ENCODE measurements at regions not wholly inside any gene's neighbourhood (a gene's known extent, or its start where the extent isn't known, plus 50 kb on each side); places are given as distances from the start of the nearest gene placed in this dataset.

DNA sequence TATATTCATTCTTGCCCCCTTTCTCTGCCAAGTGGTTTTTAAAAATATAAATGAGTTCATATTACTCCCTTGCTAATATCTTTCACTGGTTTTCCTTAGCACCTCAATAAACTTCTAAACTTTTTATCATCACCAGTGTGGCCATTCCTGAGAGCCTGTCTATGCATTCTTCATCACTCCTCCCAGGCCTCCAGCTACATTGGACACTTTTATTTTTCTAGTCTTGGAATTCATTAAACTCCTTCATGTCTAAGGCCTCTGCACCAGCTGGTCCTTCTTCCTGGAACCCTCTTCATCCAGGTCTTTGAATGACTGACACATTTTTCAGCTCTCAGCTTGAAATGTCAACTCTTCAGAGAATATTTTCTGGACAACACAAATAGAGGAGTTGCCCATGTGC lies 120.4 kb upstream of the P2RY1 start:
- TF ChIP-seq ZBTB7A (IDR thresholded peaks at IDR 0.05; ENCODE audit: low read depth) (no peak), EGR1 (IDR thresholded peaks at IDR 0.05) (no peak)

- no peak for TF ChIP-seq CEBPB (IDR thresholded peaks at IDR 0.05)
- TF ChIP-seq TCF12 (IDR thresholded peaks at IDR 0.05; ENCODE audit: low read depth) = no peak
Observed at GRCh38 chr3:152717252-152717651, 117.7 kb upstream of the P2RY1 start.

GRCh38 chr3:152718810-152719209 lies 116.1 kb upstream of the P2RY1 start:
- no peak for TF ChIP-seq YY1 (IDR thresholded peaks at IDR 0.05; ENCODE audit: low read depth)
- TF ChIP-seq, protein P1, sequence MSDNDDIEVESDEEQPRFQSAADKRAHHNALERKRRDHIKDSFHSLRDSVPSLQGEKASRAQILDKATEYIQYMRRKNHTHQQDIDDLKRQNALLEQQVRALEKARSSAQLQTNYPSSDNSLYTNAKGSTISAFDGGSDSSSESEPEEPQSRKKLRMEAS (IDR thresholded peaks at IDR 0.05) = no peak
- no peak for TF ChIP-seq RAD21 (IDR thresholded peaks at IDR 0.05; ENCODE audit: low read depth)
- no peak for TF ChIP-seq CEBPB (IDR thresholded peaks at IDR 0.05)
- no peak for TF ChIP-seq TAF1 (IDR thresholded peaks at IDR 0.05; ENCODE audit: low read depth)
- TF ChIP-seq ZBTB7A (IDR thresholded peaks at IDR 0.05; ENCODE audit: low read depth) = no peak

DNA sequence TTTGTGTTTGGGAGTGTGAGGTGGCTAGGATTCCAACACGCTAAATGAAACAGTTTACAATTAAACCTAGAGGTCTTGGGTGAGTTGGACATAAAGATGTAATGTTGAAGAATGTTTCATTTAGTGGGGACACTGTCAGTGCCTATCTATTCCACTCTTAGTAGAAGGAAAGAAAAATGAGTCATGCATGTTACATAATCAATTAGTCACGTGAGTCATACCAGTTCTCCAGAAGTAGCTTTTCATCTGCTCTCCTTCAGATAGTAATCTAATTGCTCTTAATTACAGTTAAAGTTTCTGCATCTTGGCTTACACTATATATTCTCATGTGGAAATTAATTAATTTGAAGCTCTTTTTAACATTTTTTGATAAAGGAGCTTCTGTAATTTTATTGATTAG lies 115.7 kb upstream of the P2RY1 start:
- TF ChIP-seq TEAD4 (IDR thresholded peaks at IDR 0.05) = no peak
- TF ChIP-seq, protein P2, sequence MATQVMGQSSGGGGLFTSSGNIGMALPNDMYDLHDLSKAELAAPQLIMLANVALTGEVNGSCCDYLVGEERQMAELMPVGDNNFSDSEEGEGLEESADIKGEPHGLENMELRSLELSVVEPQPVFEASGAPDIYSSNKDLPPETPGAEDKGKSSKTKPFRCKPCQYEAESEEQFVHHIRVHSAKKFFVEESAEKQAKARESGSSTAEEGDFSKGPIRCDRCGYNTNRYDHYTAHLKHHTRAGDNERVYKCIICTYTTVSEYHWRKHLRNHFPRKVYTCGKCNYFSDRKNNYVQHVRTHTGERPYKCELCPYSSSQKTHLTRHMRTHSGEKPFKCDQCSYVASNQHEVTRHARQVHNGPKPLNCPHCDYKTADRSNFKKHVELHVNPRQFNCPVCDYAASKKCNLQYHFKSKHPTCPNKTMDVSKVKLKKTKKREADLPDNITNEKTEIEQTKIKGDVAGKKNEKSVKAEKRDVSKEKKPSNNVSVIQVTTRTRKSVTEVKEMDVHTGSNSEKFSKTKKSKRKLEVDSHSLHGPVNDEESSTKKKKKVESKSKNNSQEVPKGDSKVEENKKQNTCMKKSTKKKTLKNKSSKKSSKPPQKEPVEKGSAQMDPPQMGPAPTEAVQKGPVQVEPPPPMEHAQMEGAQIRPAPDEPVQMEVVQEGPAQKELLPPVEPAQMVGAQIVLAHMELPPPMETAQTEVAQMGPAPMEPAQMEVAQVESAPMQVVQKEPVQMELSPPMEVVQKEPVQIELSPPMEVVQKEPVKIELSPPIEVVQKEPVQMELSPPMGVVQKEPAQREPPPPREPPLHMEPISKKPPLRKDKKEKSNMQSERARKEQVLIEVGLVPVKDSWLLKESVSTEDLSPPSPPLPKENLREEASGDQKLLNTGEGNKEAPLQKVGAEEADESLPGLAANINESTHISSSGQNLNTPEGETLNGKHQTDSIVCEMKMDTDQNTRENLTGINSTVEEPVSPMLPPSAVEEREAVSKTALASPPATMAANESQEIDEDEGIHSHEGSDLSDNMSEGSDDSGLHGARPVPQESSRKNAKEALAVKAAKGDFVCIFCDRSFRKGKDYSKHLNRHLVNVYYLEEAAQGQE (IDR thresholded peaks at IDR 0.05; ENCODE audit: low read depth) = no peak
- TF ChIP-seq CEBPB (IDR thresholded peaks at IDR 0.05) = 0 out of 2 replicates have a peak, but pooled peaks have one; percentile 13
- TF ChIP-seq CREB1 (IDR thresholded peaks at IDR 0.05; ENCODE audit: low read depth) = no peak
- TF ChIP-seq USF1 (IDR thresholded peaks at IDR 0.05) = peak; percentile 38; the same call in 1 of the 2 replicates
- no peak for TF ChIP-seq EGR1 (IDR thresholded peaks at IDR 0.05)
- no peak for TF ChIP-seq NFIC (IDR thresholded peaks at IDR 0.05)
- TF ChIP-seq FOXM1 (IDR thresholded peaks at IDR 0.05; ENCODE audit: borderline replicate concordance, low read depth) = no peak

DNA sequence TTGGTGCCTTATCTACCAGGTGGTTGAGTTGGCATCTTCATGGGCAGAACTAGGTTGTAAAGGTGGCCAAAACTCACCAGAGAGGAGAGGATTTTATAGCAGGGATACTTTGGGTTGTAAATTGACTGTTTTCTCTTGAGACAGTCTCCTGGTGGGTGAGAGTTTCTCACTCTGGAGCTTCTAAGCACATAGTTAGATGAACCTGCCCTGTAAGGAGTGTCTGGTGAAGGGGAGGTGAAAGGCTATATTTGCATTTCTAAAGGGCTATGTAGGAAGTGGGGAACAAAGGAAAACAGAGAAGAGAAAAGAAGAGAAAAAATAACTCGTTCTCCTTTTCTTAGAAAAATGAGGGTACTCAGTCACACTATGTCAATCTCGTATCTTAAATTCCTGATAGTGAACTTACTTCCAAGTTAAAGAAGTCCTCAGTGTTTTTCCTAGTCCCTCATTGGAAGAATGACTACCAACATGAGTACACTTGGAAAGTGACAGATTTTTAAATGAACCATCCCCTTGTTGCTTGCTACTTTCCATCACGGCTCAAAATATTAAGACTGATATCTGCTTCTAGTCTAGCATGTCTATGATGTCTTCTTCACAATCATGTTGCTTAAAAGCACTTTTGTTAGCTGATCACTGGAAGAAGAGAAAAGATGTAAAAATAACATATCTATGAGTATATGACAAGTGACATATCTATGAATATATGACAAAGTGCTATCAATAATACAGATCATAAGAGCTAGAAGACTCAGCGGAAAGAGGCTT lies 113.8 kb upstream of the P2RY1 start:
- TF ChIP-seq ZBTB7A (IDR thresholded peaks at IDR 0.05; ENCODE audit: low read depth) (no peak), EP300 (IDR thresholded peaks at IDR 0.05; ENCODE audit: borderline replicate concordance) (no peak), RAD21 (IDR thresholded peaks at IDR 0.05; ENCODE audit: low read depth) (no peak), TEAD4 (IDR thresholded peaks at IDR 0.05) (no peak), EGR1 (IDR thresholded peaks at IDR 0.05) (no peak), NFIC (IDR thresholded peaks at IDR 0.05) (no peak), CEBPB (IDR thresholded peaks at IDR 0.05) (no peak), YY1 (IDR thresholded peaks at IDR 0.05; ENCODE audit: low read depth) (no peak), TAF1 (IDR thresholded peaks at IDR 0.05; ENCODE audit: low read depth) (no peak), CREB1 (IDR thresholded peaks at IDR 0.05; ENCODE audit: low read depth) (no peak), FOXM1 (IDR thresholded peaks at IDR 0.05; ENCODE audit: borderline replicate concordance, low read depth) (no peak), USF1 (IDR thresholded peaks at IDR 0.05) (no peak), TCF12 (IDR thresholded peaks at IDR 0.05; ENCODE audit: low read depth) (no peak)
- TF ChIP-seq, protein P1 (IDR thresholded peaks at IDR 0.05) = no peak
- TF ChIP-seq, protein P2 (IDR thresholded peaks at IDR 0.05; ENCODE audit: low read depth) = no peak

- TF ChIP-seq, protein P2 (IDR thresholded peaks at IDR 0.05; ENCODE audit: low read depth) = no peak
- no peak for TF ChIP-seq FOXM1 (IDR thresholded peaks at IDR 0.05; ENCODE audit: borderline replicate concordance, low read depth)
- no peak for TF ChIP-seq ZBTB7A (IDR thresholded peaks at IDR 0.05; ENCODE audit: low read depth)
- no peak for TF ChIP-seq USF1 (IDR thresholded peaks at IDR 0.05)
- TF ChIP-seq CREB1 (IDR thresholded peaks at IDR 0.05; ENCODE audit: low read depth) = no peak
- TF ChIP-seq TAF1 (IDR thresholded peaks at IDR 0.05; ENCODE audit: low read depth) = no peak
- no peak for TF ChIP-seq TCF12 (IDR thresholded peaks at IDR 0.05; ENCODE audit: low read depth)
- TF ChIP-seq EGR1 (IDR thresholded peaks at IDR 0.05) = no peak
- TF ChIP-seq EP300 (IDR thresholded peaks at IDR 0.05; ENCODE audit: borderline replicate concordance) = no peak
- TF ChIP-seq CEBPB (IDR thresholded peaks at IDR 0.05) = no peak
Observed at GRCh38 chr3:152724270-152724669, 110.7 kb upstream of the P2RY1 start.
